GM12874 (cell line): ENCODE measurements at regions not wholly inside any gene's neighbourhood (a gene's known extent, or its start where the extent isn't known, plus 50 kb on each side); places are given as distances from the start of the nearest gene placed in this dataset.

ENCODE experiments used
- TF ChIP-seq, protein P1 (sequence below): IDR thresholded peaks from 2 replicates; pipeline ENCODE4 v1.5.1; 2011; ENCODE audit warnings: low read depth, mild to moderate bottlenecking, control low read depth, low read length, moderate library complexity; ENCODE audit not compliant: insufficient read depth

DNA sequence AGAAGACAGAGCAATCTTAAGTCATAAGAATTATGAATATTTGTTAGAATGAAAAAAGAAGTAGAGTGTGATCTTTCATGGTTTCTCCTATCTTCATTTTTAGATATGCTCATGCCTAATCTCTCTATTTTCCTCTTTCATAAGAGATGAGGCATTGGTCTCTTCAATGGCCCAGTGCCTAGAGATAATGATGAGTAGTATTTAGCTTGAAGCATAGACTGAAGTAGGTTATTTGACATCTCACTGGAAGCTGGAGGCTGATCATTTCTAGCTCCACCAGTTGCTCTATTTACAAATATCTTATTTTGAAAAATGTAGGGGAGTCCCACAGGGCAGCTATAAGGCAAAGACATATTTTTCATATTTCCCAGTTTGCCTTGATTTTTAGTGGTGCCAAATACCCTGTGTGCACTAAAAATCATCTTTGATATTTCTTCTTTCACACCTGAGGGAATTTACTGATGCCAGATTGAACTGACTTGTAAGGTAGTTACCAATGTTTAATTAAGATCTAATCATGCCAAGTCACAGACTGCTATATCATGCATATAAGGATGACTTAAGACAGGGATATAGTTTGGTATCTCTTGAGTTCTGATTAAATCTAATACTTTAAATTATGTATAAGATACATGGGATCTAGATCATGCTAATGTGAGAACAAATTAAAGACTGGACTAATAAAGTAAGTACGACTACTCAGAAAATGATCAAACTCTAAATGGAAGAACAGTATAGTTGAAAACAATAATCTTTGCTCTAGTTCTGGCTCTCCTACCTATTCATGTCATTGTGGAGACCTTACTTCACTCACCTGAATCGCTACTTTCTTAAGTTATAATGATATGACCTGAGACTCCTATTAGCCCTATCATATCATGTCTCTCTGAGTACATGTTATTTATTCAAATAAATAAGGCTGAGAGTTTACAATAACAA lies 108.2 kb upstream of the IFNE start:
- TF ChIP-seq, protein P1, sequence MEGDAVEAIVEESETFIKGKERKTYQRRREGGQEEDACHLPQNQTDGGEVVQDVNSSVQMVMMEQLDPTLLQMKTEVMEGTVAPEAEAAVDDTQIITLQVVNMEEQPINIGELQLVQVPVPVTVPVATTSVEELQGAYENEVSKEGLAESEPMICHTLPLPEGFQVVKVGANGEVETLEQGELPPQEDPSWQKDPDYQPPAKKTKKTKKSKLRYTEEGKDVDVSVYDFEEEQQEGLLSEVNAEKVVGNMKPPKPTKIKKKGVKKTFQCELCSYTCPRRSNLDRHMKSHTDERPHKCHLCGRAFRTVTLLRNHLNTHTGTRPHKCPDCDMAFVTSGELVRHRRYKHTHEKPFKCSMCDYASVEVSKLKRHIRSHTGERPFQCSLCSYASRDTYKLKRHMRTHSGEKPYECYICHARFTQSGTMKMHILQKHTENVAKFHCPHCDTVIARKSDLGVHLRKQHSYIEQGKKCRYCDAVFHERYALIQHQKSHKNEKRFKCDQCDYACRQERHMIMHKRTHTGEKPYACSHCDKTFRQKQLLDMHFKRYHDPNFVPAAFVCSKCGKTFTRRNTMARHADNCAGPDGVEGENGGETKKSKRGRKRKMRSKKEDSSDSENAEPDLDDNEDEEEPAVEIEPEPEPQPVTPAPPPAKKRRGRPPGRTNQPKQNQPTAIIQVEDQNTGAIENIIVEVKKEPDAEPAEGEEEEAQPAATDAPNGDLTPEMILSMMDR = no peak

DNA sequence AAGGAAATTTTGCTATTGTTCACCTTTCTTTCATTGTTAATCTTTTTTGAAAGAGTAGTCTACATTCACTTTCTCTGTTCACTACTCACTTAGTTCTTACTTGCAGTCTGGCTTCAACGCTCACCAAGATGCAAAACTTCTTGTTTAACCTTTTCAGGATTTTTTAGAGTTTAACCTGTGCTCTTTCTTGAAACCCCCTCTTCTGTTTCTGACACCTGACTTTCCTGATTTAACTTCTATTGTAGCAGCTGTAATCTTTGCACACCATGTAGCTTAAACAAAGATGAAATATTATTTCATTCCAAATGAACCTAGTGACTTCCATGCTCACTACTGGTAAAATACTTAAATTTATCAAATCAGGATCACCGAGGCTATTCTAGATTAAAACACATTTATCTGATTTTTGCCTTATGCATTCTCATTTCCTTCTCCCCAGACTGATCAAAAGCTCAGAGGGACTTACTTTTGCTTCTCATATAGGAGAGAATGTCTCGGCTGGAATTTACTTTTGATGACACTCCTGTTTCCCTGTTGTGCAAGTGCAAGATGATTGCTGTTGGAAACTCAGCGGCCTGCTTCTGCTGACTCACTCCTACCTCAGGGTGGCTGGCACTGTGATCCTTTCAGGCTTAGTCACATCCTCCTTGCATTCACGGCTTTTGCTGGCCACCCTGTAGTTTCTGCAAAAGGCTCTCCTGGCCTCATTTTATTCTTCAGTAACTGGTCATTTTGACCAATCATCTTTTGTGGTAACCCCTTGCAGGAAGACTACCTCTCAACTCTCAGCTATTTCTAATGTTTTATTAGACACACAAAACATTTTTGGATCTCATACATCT lies 109.3 kb upstream of the IFNE start:
- TF ChIP-seq, protein P1 = no peak

DNA sequence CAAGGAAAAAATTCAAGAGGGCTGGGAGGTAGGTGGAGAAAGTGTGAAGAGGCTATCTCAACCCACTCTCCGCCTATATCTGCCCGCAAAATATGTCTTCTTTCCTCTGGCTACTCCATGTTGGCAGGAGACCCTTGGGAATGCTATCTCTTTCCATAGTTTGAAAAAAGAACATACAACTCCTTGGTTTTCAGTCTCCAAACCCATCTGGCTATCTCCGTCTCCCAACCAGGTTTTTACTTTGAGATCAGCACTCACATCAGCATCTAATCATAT lies 109.9 kb upstream of the IFNE start:
- TF ChIP-seq, protein P1 = no peak

DNA sequence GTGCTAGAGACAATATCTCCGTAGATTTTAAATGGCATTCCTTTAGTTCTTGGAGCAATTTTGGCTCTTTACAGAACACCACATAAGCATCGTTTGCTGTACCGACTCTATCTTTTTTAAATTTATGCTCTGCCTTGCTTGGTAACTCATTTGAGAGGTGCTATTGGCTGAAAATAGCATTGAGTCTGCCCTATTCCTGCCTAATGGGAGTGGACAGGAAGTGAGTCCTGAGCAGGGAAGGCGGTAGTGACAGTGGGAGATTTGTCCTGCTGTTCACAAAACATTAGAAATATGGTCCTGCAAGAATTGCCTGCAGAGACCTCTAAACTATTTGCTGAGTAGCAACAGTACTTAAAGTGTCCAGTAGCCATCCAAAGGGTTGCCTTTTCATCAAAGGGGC lies 115.2 kb upstream of the IFNE start:
- TF ChIP-seq, protein P1 = no peak

DNA sequence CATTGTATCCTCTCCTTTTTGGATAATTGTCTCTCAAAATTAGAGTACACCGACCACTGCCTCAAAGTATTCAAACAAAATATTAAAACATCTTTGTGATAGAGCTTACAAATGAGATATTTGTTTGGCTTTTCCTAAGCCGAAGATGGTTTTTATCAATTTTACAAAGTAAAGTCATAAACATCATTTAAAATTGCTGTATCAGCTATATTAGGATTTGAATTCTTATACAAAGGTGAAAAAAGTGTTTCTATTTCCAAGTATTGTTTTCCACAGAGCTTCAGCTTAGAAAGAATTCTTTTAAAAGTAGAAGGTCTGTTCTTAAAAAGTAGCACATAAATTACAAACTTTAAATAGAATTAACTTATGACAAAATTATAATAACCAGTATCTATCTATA lies 116.6 kb upstream of the IFNE start:
- TF ChIP-seq, protein P1 = no peak

DNA sequence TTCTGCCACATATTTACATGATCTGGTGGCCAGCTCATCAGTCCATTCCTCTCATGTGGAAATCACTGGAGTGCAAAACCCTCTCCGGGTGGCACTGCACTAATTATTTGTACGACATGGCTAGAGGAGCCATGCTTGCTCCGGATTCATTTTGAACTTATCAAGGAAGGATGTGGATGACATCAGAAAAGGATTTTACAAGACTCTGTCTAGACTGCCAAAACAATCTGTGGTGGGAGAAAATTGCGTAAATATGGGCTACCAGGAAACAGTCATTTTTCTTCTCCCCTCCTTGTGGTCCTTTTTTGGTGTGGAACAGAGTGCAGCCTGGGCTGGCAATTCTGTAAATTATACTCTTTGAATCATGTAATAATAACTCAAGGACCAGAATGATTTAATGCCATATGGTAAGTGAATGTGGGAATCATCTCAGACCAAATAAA lies 123.4 kb upstream of the IFNE start:
- TF ChIP-seq, protein P1 = no peak

DNA sequence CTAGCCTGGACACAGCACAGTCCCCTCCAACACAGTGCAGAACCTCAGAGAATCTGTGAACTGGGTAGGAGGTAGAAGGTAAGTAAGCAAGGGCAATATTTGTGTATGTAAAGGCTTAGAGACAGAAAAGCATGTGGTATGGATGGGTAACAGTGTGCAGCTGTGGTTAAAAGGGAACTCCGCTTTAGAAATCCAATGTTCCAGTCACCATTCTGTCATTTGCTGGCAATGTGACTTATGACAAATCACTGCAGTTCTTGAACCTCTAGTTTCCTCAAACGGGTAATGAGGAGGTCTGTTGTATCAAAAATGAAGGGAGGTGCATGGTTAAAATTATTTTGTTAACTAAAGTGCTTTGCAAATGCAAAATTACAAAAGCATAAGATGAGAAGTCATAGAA lies 125.5 kb upstream of the IFNE start:
- TF ChIP-seq, protein P1 = no peak
